LNCAP (cell line): ENCODE measurements at regions not wholly inside any gene's neighbourhood (a gene's known extent, or its start where the extent isn't known, plus 50 kb on each side); places are given as distances from the start of the nearest gene placed in this dataset.

Experiments used
- CTCF ChIP-seq: fragments of 450-650 bp; IDR thresholded peaks from 2 replicates; pipeline ENCODE4 v1.5.1; 2017; ENCODE audit warnings: mild to moderate bottlenecking

GRCh38 chr16:58889516-58889915 lies 155.4 kb upstream of the GOT2 start:
- TF ChIP-seq CTCF = no peak

GRCh38 chr16:58885528-58886170 lies 151.5 kb upstream of the GOT2 start:
- no peak for TF ChIP-seq CTCF

- TF ChIP-seq CTCF = no peak
Observed at GRCh38 chr16:58884141-58884540, 150.0 kb upstream of the GOT2 start.

- no peak for TF ChIP-seq CTCF
Observed at GRCh38 chr16:58883131-58883530, 149.0 kb upstream of the GOT2 start.

DNA sequence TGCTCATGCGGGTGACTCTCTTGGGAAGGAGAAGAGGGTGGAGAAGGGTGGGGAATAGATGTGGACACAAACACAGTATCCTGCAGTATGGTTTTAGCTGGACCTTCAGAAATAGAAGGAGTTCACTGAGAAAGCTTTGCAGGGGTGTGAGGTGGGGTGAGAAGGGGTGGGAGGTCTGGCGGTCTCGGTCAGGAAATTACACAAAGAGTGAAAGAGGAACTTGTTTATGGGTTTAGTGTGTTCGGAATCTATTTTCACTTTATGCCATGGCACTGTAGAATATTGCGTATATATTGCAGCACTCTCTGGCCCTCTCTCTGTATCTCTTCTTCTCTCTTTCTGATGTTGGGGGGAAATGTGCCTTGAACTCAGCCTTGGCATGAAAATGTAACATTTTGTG lies 148.2 kb upstream of the GOT2 start:
- no peak for TF ChIP-seq CTCF

DNA sequence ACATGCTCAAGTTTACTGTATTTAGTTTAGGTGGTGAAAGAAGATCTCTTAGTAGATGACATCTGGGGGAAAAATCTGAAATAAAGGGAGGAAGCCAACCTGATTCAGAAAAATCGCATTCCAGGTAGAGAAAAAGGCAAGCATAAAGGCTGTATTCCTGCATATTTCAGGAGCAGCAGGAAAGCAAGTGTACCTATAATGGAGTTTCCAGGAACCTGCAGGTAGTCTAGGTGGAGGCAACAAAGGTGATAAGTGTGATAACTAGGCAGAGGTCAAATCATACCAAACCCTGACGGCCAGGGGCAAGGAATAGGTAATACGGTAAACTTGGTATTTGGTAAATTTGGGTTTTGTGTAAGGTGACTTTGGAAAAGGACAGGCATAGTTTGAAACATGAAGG lies 132.8 kb upstream of the GOT2 start:
- TF ChIP-seq CTCF = no peak

- TF ChIP-seq CTCF = no peak
Observed at GRCh38 chr16:58863761-58864160, 129.6 kb upstream of the GOT2 start.

DNA sequence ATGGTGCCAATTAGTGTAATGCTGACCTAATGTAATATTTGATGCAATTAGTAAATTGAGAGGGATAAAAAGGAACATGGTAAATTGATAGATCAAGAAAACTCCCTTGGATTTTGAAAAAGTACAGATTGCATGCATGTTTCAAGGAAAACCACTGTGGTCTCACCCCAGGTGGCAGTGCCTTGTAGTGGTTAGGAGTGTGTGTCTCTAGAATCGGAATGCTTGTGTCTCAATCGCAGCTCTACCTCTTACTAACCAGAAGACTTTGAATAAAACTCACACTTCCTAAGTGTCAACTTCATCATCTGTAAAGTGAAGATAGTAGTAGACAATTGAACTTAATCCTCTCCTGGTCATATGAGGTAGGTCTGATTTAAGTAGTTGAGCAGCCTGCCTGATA lies 128.9 kb upstream of the GOT2 start:
- no peak for TF ChIP-seq CTCF
